ENCODE measurements at regions not wholly inside any gene's neighbourhood (a gene's known extent, or its start where the extent isn't known, plus 50 kb on each side); places are given as distances from the start of the nearest gene placed in this dataset.

- TF ChIP-seq GATA2 (IDR thresholded peaks at IDR 0.05; ENCODE audit: low read depth, low read length) (no peak), GATA3 (IDR thresholded peaks at IDR 0.05; ENCODE audit: low read depth, low read length) (no peak)
These were observed 381.0 kb downstream of the MEIS1 start for GRCh38 chr2:66815886-66816285.

- TF ChIP-seq GATA2 (IDR thresholded peaks at IDR 0.05; ENCODE audit: low read depth, low read length): no peak
- no peak for TF ChIP-seq GATA3 (IDR thresholded peaks at IDR 0.05; ENCODE audit: low read depth, low read length)
These were observed 386.2 kb downstream of the MEIS1 start for GRCh38 chr2:66821168-66821567.

GRCh38 chr2:66822186-66822585 lies 387.3 kb downstream of the MEIS1 start:
- TF ChIP-seq GATA3 (IDR thresholded peaks at IDR 0.05; ENCODE audit: low read depth, low read length) (no peak), GATA2 (IDR thresholded peaks at IDR 0.05; ENCODE audit: low read depth, low read length) (no peak)

- no peak for TF ChIP-seq GATA2 (IDR thresholded peaks at IDR 0.05; ENCODE audit: low read depth, low read length)
- TF ChIP-seq GATA3 (IDR thresholded peaks at IDR 0.05; ENCODE audit: low read depth, low read length): no peak
These were observed 390.0 kb downstream of the MEIS1 start for GRCh38 chr2:66824926-66825325.

GRCh38 chr2:66827851-66828250 lies 392.9 kb downstream of the MEIS1 start:
- TF ChIP-seq GATA3 (IDR thresholded peaks at IDR 0.05; ENCODE audit: low read depth, low read length) (no peak), GATA2 (IDR thresholded peaks at IDR 0.05; ENCODE audit: low read depth, low read length) (no peak)

- no peak for TF ChIP-seq GATA2 (IDR thresholded peaks at IDR 0.05; ENCODE audit: low read depth, low read length)
- TF ChIP-seq GATA3 (IDR thresholded peaks at IDR 0.05; ENCODE audit: low read depth, low read length): no peak
These were observed 394.0 kb downstream of the MEIS1 start for GRCh38 chr2:66828876-66829275.

DNA sequence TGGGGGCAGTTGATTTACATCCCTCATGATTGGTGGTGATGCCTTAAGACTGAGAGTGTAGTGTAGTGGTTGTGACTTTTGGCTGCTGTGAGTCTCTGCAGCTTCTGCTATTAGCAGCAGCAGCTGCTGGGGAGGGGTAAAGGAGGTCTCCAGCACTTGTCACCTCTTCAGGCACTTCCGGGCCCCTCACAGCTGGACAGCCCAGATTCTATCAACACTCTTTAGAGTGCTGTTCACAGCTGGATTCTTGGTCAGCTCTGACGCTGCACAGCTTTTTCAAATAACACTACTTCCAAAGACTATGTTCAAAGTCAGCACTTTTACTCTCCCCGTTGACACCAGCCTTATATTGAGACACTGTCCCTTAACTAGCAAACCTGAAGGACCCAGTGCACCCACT lies 396.0 kb downstream of the MEIS1 start:
- TF ChIP-seq GATA3 (IDR thresholded peaks at IDR 0.05; ENCODE audit: low read depth, low read length) (no peak), GATA2 (IDR thresholded peaks at IDR 0.05; ENCODE audit: low read depth, low read length) (no peak)

- TF ChIP-seq GATA2 (IDR thresholded peaks at IDR 0.05; ENCODE audit: low read depth, low read length) (no peak), GATA3 (IDR thresholded peaks at IDR 0.05; ENCODE audit: low read depth, low read length) (no peak)
These were observed 397.9 kb downstream of the MEIS1 start for GRCh38 chr2:66832646-66833435.

DNA sequence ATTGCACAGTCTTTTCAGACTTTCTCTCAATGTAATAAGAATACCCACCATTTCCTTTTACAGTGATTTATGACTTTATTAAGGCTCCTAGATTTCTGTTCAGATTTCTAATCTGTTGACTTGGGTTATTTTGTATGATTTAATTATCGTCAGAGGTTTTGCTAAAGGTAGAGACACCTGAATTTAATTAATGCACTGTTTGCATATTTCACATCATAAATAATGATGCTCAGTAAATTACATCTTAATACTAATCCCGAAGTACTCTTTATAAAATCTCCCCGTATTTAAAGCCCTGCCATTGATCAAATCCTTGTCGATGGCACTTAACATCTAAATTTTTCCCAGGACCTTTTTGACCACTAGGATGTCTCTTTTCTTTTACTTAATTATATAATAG lies 399.9 kb downstream of the MEIS1 start:
- TF ChIP-seq GATA3 (IDR thresholded peaks at IDR 0.05; ENCODE audit: low read depth, low read length) (no peak), GATA2 (IDR thresholded peaks at IDR 0.05; ENCODE audit: low read depth, low read length) (no peak)

DNA sequence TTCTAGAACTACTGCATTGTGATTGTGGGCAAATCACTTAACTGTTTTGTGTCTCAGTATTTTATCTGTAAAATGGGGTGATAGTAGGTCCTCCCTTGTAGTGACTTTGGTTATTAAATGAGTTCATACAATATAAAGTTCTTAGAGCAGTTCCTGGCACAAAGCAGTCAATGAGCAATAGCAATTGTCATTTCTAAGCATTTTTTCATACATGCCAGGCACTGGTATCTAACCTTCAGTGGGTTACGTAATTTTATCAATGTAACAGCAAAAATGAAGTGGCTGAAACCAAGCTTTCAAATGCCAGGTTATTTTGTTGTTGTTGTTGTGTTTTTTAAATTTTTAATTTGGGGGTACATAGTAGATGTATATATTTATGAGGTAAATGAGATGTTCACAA lies 401.9 kb downstream of the MEIS1 start:
- TF ChIP-seq GATA2 (IDR thresholded peaks at IDR 0.05; ENCODE audit: low read depth, low read length) (no peak), GATA3 (IDR thresholded peaks at IDR 0.05; ENCODE audit: low read depth, low read length) (no peak)

DNA sequence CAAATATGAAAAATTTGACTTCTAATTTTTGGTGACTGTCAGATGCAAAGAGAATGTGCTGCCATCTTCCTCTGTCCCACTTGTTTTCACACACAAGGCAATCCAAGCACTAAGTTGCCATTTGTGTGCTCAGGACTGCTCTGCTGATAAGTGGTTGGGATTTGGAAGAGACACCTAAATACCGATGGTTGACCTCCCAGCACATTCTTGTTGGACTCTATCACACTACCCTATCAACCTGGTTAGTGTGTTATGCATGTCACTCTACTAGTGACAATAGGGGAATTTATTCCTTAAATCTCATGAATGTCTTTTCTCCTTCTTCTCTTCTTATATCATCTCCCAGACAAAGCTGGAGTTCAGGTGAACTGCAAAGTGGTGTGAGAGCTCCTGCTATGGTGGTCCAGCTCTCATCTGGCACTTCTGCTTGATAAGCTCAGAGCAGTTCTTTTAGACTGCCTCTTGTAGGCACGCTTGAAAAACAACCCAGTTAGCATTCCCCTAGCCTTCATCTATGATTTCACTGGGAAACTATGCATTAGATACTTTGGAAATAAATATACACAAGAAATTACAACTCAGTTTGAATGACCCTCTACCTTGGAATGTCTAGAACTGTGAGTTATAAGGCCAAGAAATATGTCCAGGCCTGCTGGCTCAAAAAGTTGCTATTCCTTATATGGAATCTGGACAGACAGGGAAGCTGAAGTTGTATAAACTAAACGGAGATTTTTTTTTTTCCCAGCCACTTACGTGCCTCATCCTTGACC lies 404.8 kb downstream of the MEIS1 start:
- TF ChIP-seq GATA2 (IDR thresholded peaks at IDR 0.05; ENCODE audit: low read depth, low read length) (no peak), GATA3 (IDR thresholded peaks at IDR 0.05; ENCODE audit: low read depth, low read length) (no peak)

- no peak for TF ChIP-seq GATA2 (IDR thresholded peaks at IDR 0.05; ENCODE audit: low read depth, low read length)
- TF ChIP-seq GATA3 (IDR thresholded peaks at IDR 0.05; ENCODE audit: low read depth, low read length): no peak
These were observed 405.5 kb downstream of the MEIS1 start for GRCh38 chr2:66840321-66841002.

DNA sequence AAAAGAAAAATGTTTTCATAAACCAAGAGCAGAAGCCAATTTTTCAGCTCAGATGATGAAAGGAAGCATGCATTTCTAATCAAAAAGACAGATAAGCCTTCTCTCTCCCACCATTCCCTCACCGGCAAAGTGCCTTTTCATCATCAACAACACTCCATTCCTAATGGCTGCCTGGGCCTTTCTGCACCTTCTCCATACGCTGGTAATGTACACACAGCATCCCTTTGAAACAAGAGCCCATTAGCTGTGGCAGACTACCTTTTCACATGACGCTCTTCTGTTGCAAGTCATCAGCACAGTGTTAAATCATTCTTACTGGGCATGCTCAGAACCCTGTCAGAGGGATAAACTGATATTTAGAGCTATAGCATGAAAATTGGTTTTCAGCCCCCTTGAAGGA lies 408.9 kb downstream of the MEIS1 start:
- TF ChIP-seq GATA2 (IDR thresholded peaks at IDR 0.05; ENCODE audit: low read depth, low read length) (no peak), GATA3 (IDR thresholded peaks at IDR 0.05; ENCODE audit: low read depth, low read length) (no peak)

- TF ChIP-seq GATA2 (IDR thresholded peaks at IDR 0.05; ENCODE audit: low read depth, low read length) (no peak), GATA3 (IDR thresholded peaks at IDR 0.05; ENCODE audit: low read depth, low read length) (no peak)
These were observed 410.4 kb downstream of the MEIS1 start for GRCh38 chr2:66845307-66845706.

Measured in SH-SY5Y (cell line).